ENCODE measurements at regions not wholly inside any gene's neighbourhood (a gene's known extent, or its start where the extent isn't known, plus 50 kb on each side); places are given as distances from the start of the nearest gene placed in this dataset.

DNA sequence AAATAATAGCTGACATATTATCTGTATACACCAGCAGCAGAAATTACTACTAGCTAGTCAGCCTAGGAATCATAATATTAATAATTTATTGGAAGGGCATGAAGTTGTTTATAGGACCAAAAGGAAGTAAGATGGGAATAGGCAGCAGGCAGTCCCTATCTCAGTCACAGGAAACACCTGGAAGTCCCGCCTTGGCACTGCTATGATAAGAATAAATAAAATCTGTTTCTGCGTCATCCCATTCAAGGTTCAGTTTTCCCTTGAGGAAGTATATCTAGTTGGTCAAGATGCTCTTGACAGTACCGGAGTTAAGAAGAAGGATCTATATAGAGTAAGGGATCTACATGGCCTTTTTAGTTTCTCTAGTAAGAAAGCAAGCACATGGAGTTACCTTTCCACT is 830.8 kb downstream of the DIAPH3 start:
- DNase-seq = no peak

DNA sequence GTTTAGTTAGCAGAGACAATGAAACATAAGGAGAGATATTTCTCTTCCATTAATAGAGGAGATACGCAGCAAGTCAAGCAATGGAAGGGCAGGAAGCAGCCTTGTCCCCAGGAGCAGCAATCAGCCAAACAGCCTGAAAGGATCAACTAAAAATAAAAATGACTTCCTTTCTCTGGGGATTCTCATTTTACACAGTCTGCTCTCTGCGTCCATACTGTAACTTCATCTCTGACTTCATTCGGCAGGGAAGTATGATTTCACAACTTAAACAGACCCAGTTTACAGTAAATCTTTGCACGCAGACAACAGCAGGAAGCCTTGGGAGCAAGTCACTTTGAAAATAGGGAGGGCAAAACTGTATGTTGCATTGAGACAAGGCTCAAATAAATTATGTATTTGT is 826.7 kb downstream of the DIAPH3 start:
- DNase-seq = peak; percentile 74

DNA sequence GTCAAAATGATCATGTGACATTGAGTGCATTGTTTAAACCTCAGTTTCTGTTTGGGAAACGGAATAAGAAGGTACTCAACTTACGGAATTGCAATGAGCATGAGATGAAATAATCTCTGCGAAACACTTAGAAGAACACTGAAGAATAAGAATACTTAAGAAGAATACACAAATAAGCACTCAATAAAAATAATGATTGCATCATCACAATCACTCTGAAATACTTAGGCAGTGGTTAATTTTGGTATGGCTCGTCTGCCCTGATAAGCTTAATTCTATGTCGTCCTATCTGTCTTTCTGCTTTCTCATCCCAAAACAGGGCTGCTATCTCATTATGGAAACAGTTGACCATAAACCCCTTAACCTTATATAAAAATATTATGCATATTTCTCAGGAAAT is 823.6 kb downstream of the DIAPH3 start:
- DNase-seq = no peak

DNA sequence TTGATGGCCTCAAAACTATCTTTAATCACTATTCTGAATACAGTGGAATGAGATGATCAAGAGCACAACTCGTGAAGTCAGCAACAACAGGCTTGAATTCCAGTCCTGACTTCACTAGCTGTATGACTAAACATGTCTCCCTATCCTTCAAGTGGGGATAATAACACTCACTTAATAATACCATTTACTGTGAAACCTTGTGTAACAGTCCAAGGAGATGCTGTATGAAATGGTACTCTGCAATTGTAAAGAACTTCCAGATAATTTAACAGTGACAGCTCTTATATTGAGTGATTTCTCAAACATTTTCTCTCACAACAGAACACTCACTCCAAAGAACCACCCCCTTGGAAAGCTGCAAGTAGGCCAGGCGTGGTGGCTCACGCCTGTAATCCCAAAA is 823.1 kb downstream of the DIAPH3 start:
- DNase-seq = no peak

DNA sequence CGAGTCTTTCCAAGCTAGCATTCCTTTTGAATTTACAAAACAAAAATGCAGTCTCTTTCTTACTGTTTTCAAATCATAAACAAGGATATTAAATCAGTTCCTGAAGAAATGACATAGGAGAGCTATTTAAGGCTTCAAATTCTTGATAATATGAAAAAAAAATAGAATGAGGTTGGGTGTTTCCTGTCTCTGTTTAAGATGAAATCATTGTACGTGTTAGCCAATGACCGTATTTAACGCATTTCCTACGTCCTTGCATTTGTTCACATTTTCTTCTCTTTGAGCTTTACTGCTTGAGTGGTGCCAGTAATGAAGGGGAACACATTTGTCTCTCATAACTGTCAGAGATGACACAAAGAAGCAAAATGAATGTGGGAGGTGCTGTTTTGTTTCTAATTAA is 821.3 kb downstream of the DIAPH3 start:
- no peak for DNase-seq

DNA sequence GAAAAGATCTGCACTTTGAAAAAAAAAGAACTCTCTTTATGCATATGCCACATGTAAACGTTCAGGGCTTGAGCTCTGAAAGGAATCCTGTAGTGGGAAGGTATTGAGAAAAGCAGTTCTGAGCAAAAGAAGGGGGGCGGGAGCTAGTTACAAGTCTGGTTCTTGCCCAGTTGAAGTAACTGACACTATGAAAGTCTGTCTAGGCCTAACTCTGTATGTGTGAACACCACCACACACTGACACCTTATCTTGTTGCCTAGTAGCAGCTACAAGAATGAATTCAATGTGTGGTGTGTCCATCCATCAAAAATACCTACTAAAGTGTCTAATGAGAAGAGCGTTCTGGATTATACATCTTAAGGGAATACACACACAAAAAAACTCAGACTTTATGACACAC is 820.6 kb downstream of the DIAPH3 start:
- DNase-seq = no peak

DNA sequence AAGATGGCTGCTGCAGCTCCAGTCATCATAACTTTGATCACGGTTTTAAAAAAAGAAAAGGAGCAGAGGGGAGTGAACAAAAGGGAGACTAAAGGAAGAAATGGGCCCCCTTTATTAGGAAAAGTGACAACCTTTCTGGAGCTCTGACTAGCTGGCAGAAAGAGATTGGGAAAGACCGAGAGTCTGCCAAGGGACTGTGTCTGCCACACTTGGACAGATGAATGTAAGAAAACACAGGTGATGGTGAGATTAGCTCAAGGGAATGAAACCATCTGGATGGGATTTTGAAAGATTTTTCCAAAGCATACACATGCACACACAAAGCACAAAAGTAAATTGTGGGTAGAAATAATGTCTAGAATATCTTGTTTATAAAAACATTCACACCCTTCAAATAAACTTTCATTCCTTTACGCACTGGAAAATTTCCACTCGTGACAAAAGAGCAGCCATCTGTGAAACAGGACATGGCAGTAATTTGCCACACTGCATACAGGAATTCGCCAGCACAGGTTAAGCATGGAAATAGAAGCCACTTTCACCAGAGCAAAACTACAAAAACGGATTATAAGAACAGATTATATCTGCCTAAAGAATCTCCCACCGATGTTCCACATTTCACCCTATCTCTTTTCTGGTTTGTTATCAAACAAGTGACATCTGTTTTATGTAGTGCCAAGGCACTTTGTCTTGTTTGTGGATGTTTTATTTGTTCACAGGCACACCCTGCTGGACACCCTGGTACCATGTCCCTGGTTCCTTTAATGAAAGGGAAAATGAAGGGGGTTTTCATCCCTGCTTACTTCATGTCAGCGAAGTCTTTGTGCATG is 819.5 kb downstream of the DIAPH3 start:
- no peak for DNase-seq

- no peak for DNase-seq
These were observed 818.4 kb downstream of the DIAPH3 start for GRCh38 chr13:59345311-59345710.

GRCh38 chr13:59346999-59347723 is 816.6 kb downstream of the DIAPH3 start:
- no peak for DNase-seq

DNA sequence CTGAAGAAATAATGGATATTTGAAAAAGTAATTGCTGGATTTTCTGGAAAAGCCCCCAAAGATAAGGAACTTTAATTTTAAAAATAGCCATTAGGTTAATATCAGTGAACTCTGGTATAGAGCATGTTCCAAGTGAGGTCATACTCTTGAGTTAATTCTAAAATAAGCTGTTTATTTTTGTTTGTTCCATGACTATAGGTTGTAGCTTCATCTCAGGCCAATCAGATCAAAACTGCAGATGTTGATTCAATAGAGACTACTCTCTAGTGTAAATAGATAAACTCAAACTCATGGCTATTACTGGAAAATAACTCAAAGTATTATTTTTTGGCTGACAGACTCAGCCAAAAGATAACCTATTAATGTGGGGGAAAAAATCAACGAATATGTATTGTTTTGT is 815.1 kb downstream of the DIAPH3 start:
- DNase-seq = no peak

DNA sequence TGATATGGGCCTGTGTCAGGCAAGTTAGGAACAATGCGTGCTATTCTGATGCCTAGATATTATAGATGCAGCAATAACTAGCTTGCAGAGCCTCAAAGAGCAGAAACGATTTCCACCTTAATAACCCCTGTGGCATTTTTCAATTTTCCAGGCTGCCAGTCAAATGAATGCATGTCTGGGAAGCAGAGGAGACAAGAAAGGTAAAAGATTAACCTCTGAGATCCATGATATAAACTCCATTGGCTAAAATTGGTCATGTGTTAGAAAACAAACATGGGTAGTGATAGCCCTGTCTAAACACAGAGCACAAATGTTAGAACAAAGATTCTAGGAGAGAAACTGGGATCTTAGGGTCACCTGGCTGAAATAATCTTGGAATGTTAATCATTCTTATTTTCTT is 811.1 kb downstream of the DIAPH3 start:
- no peak for DNase-seq

- peak; percentile 75 for DNase-seq
These were observed 808.9 kb downstream of the DIAPH3 start for GRCh38 chr13:59354665-59355369.

DNA sequence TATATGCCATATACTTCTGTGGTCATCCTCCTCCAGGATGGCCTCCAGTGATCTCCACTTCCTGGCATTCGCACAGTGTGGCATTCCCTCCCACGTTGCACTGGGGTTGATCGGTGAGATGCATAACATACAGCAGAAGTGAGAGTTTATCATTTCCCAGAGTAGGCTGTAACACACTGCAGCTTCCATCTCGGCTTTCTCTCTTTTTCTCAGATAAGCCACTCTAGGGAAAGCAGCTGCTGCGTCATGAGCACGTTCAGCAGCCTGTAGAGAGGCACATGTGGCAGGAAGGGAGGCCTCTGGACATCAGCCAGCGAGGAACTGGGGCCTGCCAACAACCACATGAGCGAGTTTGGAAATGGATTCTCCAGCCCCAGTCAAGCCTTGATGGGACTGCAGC is 807.1 kb downstream of the DIAPH3 start:
- peak; percentile 46 for DNase-seq

GRCh38 chr13:59358014-59358413 is 805.7 kb downstream of the DIAPH3 start:
- DNase-seq = no peak

- peak; percentile 89 for DNase-seq
These were observed 803.6 kb downstream of the DIAPH3 start for GRCh38 chr13:59360108-59360507.

DNA sequence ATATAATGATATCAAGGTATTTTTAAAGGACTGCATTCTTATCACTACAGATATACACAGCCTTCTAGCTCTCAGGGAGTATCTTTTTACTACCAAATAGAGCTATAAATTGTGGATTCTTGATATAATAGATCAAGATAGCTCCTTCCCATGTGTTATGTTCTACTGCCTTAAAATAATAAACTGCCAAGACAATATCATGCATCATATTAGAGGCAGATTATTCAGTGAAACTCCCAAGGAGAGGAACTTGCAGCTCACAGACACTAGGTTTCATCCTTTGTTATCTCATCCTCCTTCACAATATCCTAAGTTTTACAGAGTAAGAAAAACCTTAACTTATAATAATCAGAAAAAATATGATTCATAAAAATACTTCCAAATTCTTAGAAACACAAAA is 802.8 kb downstream of the DIAPH3 start:
- DNase-seq = no peak

GRCh38 chr13:59363313-59363712 is 800.4 kb downstream of the DIAPH3 start:
- no peak for DNase-seq

- no peak for DNase-seq
These were observed 799.8 kb downstream of the DIAPH3 start for GRCh38 chr13:59363947-59364346.

DNA sequence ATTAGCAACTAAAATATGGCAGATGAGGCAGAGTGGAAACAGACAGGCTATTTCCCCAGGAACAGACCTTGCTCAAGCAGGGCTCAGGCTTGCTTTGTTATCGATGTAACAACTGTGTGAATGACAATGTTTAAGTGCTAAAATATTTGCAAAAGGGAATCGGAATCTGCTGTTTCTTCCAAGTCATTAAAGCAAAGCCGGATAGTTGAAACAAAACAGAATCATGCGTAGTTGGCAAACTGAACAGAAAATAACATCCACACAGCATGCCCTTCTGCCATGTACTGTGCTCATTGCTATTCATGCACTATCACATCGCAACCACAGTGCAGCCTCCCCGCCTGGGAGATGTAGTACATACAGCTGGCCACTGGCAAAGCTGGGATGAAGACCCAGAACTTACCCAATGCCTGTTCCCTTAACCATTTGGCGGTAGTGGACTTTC is 799.1 kb downstream of the DIAPH3 start:
- no peak for DNase-seq

GRCh38 chr13:59367467-59367866 is 796.3 kb downstream of the DIAPH3 start:
- DNase-seq = no peak

DNA sequence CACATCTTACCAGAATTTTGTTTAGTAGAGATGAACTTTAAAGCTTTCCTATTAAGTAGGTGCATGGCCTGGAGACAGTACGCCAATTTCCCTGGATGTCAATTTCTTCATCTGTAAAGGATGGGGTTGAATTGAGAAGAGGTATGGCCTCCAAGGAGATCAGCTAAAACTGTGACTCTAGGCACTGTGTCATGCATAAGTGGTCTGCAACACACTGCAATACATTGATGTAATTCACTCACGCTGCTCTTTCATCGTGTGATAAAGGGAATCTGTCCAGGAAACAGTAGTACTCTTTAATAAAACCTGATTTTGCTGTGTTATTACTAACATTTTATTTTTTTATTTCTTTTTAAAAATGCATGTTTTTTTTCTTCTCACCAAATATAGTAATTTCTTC is 795.8 kb downstream of the DIAPH3 start:
- DNase-seq = no peak

GRCh38 chr13:59368693-59369092 is 795.0 kb downstream of the DIAPH3 start:
- no peak for DNase-seq

DNA sequence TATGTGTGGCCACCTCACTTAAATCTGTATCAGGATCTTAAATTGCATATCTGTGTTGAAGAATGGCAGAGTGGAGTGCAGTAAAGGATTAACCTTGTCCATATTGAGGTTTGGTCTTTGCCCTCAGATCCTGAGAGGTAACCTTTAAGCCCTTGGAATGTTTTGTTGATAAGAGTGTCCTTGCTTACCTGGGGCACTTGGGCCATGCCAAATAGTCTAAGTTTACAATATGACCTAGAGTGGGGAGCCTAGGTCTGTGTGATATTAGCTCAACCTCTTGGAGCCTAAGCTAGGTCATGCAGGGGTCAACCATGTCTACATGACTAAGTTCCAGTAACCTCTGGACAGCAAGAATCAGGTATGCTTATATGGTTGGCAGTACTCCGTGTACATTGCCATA is 792.5 kb downstream of the DIAPH3 start:
- no peak for DNase-seq

DNA sequence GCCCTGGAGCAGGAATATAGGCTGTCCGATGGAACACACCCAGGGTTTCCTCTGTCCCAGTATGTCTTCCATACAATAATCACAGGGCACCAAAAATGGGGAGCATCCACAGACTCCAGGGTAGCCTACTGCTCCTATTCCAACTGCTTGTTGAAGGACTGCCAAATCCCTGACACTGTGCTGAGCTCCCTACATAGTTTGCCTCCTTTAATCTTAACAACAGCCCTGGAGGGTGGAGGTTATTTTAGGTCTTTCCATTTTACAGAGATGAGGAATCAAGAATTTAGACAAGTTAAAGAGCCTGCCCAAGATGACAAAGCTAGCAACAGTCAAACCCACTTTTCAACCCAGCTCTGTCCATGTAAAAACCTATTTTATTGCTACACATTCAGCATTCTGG is 790.4 kb downstream of the DIAPH3 start:
- DNase-seq = no peak

All from MV-4-11 (cell line).